Osteoblast (primary cell): ENCODE measurements at regions not wholly inside any gene's neighbourhood (a gene's known extent, or its start where the extent isn't known, plus 50 kb on each side); places are given as distances from the start of the nearest gene placed in this dataset.
A peak's percentile ranks its signal among the peaks of the same experiment; 100 is the strongest.

Experiments
- DNase-seq: peaks from one replicate; pipeline ENCODE4 v3.0.0; 2011; ENCODE audit warnings: low spot score, mixed read lengths; ENCODE audit not compliant: insufficient read length; ENCODE audit errors: missing footprints
- H2AFZ ChIP-seq: 2 replicates; pipeline ENCODE4 v1.6.0; 2011; ENCODE audit warnings: mild to moderate bottlenecking, low read length
- H3K27ac ChIP-seq: 2 replicates; pipeline ENCODE4 v1.5.1; 2011; ENCODE audit warnings: mild to moderate bottlenecking, low read depth, low read length, moderate library complexity
- H3K27me3 ChIP-seq: 2 replicates; pipeline ENCODE4 v1.6.0; 2012; ENCODE audit warnings: mild to moderate bottlenecking, control low read depth, inconsistent platforms, low read length, moderate library complexity; ENCODE audit not compliant: insufficient read depth
- H3K36me3 ChIP-seq: 2 replicates; pipeline ENCODE4 v1.5.1; 2011; ENCODE audit warnings: mild to moderate bottlenecking, low read length, control low read depth, moderate library complexity; ENCODE audit not compliant: insufficient read depth
- H3K4me1 ChIP-seq: 2 replicates; pipeline ENCODE4 v1.5.1; 2011; ENCODE audit warnings: mild to moderate bottlenecking, low read length, control low read depth, moderate library complexity; ENCODE audit not compliant: insufficient read depth
- H3K4me2 ChIP-seq: 2 replicates; pipeline ENCODE4 v1.6.0; 2011; ENCODE audit warnings: mild to moderate bottlenecking, low read length; ENCODE audit not compliant: insufficient read depth
- H3K4me3 ChIP-seq: fragments of 200-600 bp; sonication (generic); 3 replicates; pipeline ENCODE4 v1.5.1; 2012; ENCODE audit warnings: mild to moderate bottlenecking, low read length, inconsistent platforms; ENCODE audit not compliant: insufficient read depth
- H3K79me2 ChIP-seq: 2 replicates; pipeline ENCODE4 v1.6.0; 2012; ENCODE audit warnings: mild to moderate bottlenecking, low read length, control low read depth, inconsistent platforms; ENCODE audit not compliant: insufficient read depth
- H3K9me3 ChIP-seq: 2 replicates; pipeline ENCODE4 v1.5.1; 2011; ENCODE audit warnings: low read depth, low read length, control low read depth
- H4K20me1 ChIP-seq: 2 replicates; pipeline ENCODE4 v1.6.0; 2012; ENCODE audit warnings: mild to moderate bottlenecking, low read length, control low read depth; ENCODE audit not compliant: insufficient read depth
- CTCF ChIP-seq: IDR thresholded peaks from 2 replicates; pipeline ENCODE4 v1.5.1; 2011; ENCODE audit warnings: mild to moderate bottlenecking, low read depth, low read length, moderate library complexity; ENCODE audit errors: extremely low read depth

- no peak for TF ChIP-seq CTCF
- Histone ChIP-seq H4K20me1 (no peaks in the 10 kb centered on the region), H3K27me3 (no peaks in the 10 kb centered on the region), H3K4me2 (no peak overlapping the region), H3K79me2 (no peaks in the 10 kb centered on the region), H2AFZ (no peak overlapping the region), H3K27ac (no peak overlapping the region), H3K4me1 (no peaks in the 10 kb centered on the region), H3K36me3 (no peaks in the 10 kb centered on the region), H3K9me3 (peaks cover 2% of the 10 kb centered on the region), H3K4me3 (no peak overlapping the region)
- no peak for DNase-seq
Measured at GRCh38 chr22:47250995-47251765, 488.7 kb downstream of the TBC1D22A start.

- Histone ChIP-seq H3K27ac (no peak overlapping the region), H3K9me3 (peaks cover 2% of the 10 kb centered on the region), H3K36me3 (no peaks in the 10 kb centered on the region), H3K4me2 (no peak overlapping the region), H3K4me3 (no peak overlapping the region), H3K79me2 (no peaks in the 10 kb centered on the region), H4K20me1 (no peaks in the 10 kb centered on the region), H3K27me3 (no peaks in the 10 kb centered on the region), H3K4me1 (no peaks in the 10 kb centered on the region), H2AFZ (no peak overlapping the region)
- DNase-seq, result no peak
- TF ChIP-seq CTCF, result no peak
Measured at GRCh38 chr22:47249370-47249928, 487.0 kb downstream of the TBC1D22A start.

- no peaks in the 10 kb centered on the region for H4K20me1 ChIP-seq
- H3K4me2 ChIP-seq, result no peak overlapping the region
- no peaks in the 10 kb centered on the region for H3K79me2 ChIP-seq
- H3K27me3 ChIP-seq, result no peaks in the 10 kb centered on the region
- DNase-seq, result peak; percentile 62
- no peak overlapping the region for H3K27ac ChIP-seq
- H3K4me3 ChIP-seq, result no peak overlapping the region
- no peaks in the 10 kb centered on the region for H3K36me3 ChIP-seq
- peaks cover 2% of the 10 kb centered on the region for H3K9me3 ChIP-seq
- H3K4me1 ChIP-seq, result no peaks in the 10 kb centered on the region
- no peak for TF ChIP-seq CTCF
- H2AFZ ChIP-seq, result no peak overlapping the region
Measured at GRCh38 chr22:47248925-47249324, 486.5 kb downstream of the TBC1D22A start.

GRCh38 chr22:47247579-47248240 lies 485.3 kb downstream of the TBC1D22A start:
- H3K27me3 ChIP-seq, result no peaks in the 10 kb centered on the region
- H3K4me1 ChIP-seq, result no peaks in the 10 kb centered on the region
- TF ChIP-seq CTCF, result no peak
- H2AFZ ChIP-seq, result no peak overlapping the region
- H3K36me3 ChIP-seq, result no peaks in the 10 kb centered on the region
- H3K4me2 ChIP-seq, result no peak overlapping the region
- no peak for DNase-seq
- no peak overlapping the region for H3K4me3 ChIP-seq
- H4K20me1 ChIP-seq, result no peaks in the 10 kb centered on the region
- no peaks in the 10 kb centered on the region for H3K9me3 ChIP-seq
- no peaks in the 10 kb centered on the region for H3K79me2 ChIP-seq
- no peak overlapping the region for H3K27ac ChIP-seq
